ENCODE measurements at regions not wholly inside any gene's neighbourhood (a gene's known extent, or its start where the extent isn't known, plus 50 kb on each side); places are given as distances from the start of the nearest gene placed in this dataset.

DNA sequence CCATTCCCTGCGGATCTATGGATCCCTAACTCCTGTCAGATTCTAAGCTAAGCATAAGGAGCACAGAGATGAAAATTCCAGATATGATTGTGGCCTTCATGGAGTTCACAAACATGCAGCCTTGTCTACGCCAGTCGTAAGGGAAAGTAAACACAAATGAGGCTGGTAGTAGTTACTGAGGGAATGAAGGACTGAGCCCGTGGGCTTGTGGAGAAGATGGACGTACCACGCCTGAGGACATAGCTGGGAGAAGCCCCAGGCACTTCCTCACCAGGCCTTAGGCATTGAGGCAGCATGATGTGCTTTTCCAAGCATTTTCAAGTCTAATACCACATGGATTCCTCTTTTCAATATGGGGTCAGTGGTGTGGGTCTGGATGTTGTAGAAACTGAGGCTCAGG is 515.2 kb downstream of the BCL11B start:
- TF ChIP-seq, protein P1, sequence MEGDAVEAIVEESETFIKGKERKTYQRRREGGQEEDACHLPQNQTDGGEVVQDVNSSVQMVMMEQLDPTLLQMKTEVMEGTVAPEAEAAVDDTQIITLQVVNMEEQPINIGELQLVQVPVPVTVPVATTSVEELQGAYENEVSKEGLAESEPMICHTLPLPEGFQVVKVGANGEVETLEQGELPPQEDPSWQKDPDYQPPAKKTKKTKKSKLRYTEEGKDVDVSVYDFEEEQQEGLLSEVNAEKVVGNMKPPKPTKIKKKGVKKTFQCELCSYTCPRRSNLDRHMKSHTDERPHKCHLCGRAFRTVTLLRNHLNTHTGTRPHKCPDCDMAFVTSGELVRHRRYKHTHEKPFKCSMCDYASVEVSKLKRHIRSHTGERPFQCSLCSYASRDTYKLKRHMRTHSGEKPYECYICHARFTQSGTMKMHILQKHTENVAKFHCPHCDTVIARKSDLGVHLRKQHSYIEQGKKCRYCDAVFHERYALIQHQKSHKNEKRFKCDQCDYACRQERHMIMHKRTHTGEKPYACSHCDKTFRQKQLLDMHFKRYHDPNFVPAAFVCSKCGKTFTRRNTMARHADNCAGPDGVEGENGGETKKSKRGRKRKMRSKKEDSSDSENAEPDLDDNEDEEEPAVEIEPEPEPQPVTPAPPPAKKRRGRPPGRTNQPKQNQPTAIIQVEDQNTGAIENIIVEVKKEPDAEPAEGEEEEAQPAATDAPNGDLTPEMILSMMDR (IDR thresholded peaks at IDR 0.05; ENCODE audit: poor library complexity) = no peak
- TF ChIP-seq EZH2 (IDR thresholded peaks at IDR 0.05; ENCODE audit: borderline replicate concordance) (no peak), EZH2phosphoT487 (IDR thresholded peaks at IDR 0.05; ENCODE audit: low read depth, severe bottlenecking, unreplicated experiment) (no peak)
